ENCODE measurements at regions not wholly inside any gene's neighbourhood (a gene's known extent, or its start where the extent isn't known, plus 50 kb on each side); places are given as distances from the start of the nearest gene placed in this dataset.

DNA sequence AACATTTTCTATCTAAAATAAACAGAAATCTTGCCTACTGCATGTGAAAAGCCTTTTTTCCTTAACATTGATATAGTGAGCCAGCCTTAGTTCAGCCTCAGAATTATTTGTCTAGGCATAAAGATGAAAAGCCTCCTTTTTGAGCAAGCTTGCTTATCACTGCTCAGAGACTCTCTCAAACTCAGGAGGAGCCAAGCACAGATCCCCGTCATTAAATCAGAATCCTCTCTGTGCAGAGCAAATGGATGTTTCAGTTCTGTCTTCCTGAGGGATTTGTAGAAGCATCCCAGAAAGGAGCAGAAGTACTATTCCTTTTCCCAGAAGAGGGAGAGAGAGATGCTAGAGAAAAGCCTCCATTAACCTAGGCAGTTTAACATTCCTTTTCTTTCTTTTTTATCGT lies 186.9 kb upstream of the LNX1 start:
- intact Hi-C loops (cut with DNase I), result no loop called here
- H3K4me3 ChIP-seq, result no peak overlapping the region

DNA sequence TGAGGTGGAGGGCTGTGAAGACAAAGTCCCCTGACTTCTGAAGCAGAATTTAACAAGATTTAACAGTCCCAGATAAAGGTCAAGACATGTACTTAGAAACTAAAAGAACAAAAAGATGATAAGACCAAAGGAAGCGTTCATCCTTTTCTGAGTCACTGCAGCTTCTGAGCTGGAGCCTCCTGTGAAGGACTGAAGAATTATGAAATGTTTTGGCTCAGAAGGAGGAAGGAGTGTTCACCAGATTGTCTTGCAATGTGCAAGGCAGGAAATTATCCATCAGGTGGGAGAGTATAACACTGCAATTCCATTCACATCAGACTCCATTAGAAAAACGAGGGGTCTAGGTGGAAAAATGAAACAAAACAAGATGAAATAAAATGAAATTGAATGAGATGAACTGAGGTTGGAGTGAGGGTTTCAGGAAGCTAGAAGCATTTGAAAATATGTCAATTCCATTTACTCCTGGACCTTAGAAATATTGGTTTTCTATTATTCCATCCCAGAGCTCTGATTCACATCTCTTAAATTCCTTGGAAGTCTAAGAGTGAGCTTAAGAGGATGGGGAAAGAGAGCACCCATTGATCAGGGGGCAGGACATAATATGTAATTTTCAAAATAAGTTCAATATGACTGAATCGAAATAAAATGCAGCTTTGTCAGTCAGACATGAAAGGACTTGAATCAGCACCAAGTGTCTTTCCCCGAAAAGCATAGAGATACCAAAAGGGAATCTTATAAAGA lies 186.1 kb upstream of the LNX1 start:
- Histone ChIP-seq H3K27ac (no peak overlapping the region), H3K4me1 (no peaks in the 10 kb centered on the region), H3K9me3 (no peaks in the 10 kb centered on the region), H3K36me3 (no peaks in the 10 kb centered on the region), H3K27me3 (no peaks in the 10 kb centered on the region), H3K4me3 (no peak overlapping the region)
- TF ChIP-seq, protein P1, sequence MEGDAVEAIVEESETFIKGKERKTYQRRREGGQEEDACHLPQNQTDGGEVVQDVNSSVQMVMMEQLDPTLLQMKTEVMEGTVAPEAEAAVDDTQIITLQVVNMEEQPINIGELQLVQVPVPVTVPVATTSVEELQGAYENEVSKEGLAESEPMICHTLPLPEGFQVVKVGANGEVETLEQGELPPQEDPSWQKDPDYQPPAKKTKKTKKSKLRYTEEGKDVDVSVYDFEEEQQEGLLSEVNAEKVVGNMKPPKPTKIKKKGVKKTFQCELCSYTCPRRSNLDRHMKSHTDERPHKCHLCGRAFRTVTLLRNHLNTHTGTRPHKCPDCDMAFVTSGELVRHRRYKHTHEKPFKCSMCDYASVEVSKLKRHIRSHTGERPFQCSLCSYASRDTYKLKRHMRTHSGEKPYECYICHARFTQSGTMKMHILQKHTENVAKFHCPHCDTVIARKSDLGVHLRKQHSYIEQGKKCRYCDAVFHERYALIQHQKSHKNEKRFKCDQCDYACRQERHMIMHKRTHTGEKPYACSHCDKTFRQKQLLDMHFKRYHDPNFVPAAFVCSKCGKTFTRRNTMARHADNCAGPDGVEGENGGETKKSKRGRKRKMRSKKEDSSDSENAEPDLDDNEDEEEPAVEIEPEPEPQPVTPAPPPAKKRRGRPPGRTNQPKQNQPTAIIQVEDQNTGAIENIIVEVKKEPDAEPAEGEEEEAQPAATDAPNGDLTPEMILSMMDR (IDR thresholded peaks at IDR 0.05), result no peak
- TF ChIP-seq POLR2A (IDR thresholded peaks at IDR 0.05) (no peak), POLR2AphosphoS5 (IDR thresholded peaks at IDR 0.05; ENCODE audit: insufficient read depth in 1 of 2, low read depth in 1 of 2) (no peak)
- DNase-seq (ENCODE audit: extremely low spot score in 2 of 2), result no peak
- intact Hi-C loops (cut with DNase I), result no loop called here

More for the DNA sequence above, 186.9 kb upstream of the LNX1 start:
- no peaks in the 10 kb centered on the region for H3K4me1 ChIP-seq
- DNase-seq (ENCODE audit: extremely low spot score in 2 of 2), result no peak
- TF ChIP-seq POLR2A (IDR thresholded peaks at IDR 0.05), result no peak
- TF ChIP-seq POLR2AphosphoS5 (IDR thresholded peaks at IDR 0.05; ENCODE audit: insufficient read depth in 1 of 2, low read depth in 1 of 2), result no peak
- TF ChIP-seq, protein P1 (IDR thresholded peaks at IDR 0.05), result no peak
- H3K27ac ChIP-seq, result no peak overlapping the region
- no peaks in the 10 kb centered on the region for H3K36me3 ChIP-seq
- no peaks in the 10 kb centered on the region for H3K9me3 ChIP-seq
- H3K27me3 ChIP-seq, result no peaks in the 10 kb centered on the region

DNA sequence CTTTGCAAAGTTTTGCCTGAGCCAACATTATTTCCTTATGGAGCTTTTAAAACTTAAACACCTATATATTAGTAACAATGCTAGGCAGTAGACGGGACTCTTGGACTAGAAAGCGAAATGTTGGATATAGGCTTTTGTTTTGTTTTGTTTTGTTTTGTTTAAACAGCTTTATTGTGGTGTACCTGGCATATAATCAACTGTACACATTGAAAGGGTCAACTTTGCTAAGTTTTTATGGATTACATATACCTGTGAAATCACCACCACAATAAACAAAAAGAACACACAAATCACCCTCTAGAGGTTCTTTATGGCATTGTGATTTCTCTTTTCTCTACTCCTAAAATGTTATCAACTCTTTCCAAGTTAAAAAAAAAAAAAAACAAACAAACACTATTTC lies 184.9 kb upstream of the LNX1 start:
- Histone ChIP-seq H3K4me3 (no peak overlapping the region), H3K4me1 (no peaks in the 10 kb centered on the region), H3K27me3 (no peaks in the 10 kb centered on the region), H3K36me3 (no peaks in the 10 kb centered on the region), H3K27ac (no peak overlapping the region), H3K9me3 (no peaks in the 10 kb centered on the region)
- TF ChIP-seq POLR2AphosphoS5 (IDR thresholded peaks at IDR 0.05; ENCODE audit: insufficient read depth in 1 of 2, low read depth in 1 of 2) (no peak), POLR2A (IDR thresholded peaks at IDR 0.05) (no peak)
- TF ChIP-seq, protein P1 (IDR thresholded peaks at IDR 0.05), result no peak
- intact Hi-C loops (cut with DNase I), result no loop called here
- DNase-seq (ENCODE audit: extremely low spot score in 2 of 2), result no peak

DNA sequence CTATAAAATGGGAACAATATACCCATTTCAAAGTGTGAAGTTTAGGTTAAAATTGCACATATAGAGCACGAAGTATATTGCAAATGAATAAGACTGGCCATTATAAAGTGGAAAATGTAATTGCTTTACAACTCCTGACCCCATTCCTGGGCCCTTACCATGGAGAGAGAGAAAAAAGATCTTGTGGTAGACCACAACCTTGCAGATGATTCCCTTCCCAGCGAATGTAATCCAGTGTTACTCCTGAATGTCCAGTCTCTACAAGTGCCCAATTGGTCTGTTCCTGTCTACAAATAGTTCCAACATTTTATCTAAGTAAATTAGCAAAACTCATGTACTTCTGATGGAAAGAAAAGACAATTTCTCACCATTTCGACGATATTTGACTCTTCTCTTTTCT lies 184.1 kb upstream of the LNX1 start:
- Histone ChIP-seq H3K27ac (no peak overlapping the region), H3K4me1 (no peaks in the 10 kb centered on the region), H3K27me3 (no peaks in the 10 kb centered on the region), H3K9me3 (no peaks in the 10 kb centered on the region), H3K36me3 (no peaks in the 10 kb centered on the region), H3K4me3 (no peak overlapping the region)
- DNase-seq (ENCODE audit: extremely low spot score in 2 of 2), result no peak
- intact Hi-C loops (cut with DNase I), result no loop called here
- TF ChIP-seq POLR2A (IDR thresholded peaks at IDR 0.05), result no peak
- TF ChIP-seq, protein P1 (IDR thresholded peaks at IDR 0.05), result no peak
- TF ChIP-seq POLR2AphosphoS5 (IDR thresholded peaks at IDR 0.05; ENCODE audit: insufficient read depth in 1 of 2, low read depth in 1 of 2), result no peak

DNA sequence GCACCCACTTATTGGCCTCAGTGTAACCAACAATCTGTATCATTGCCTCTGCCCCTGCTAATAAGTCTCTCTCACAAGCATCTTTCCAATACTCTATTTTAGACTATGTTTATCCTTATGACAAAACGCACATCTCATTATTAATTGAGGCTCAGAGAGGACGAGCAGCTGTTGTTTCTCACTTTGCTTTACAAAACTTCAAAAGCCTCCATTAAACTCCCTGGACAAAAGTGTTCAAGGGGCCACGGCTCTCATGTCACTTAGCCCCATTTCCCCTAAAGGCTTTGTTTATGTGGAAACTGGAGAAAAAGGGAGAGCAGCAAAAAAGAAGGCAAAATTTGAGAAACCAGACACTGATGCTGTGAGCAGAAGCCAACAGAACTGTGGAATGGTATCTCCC lies 180.0 kb upstream of the LNX1 start:
- H3K27me3 ChIP-seq, result no peaks in the 10 kb centered on the region
- H3K27ac ChIP-seq, result no peak overlapping the region
- no peak for DNase-seq (ENCODE audit: extremely low spot score in 2 of 2)
- no peak for TF ChIP-seq POLR2AphosphoS5 (IDR thresholded peaks at IDR 0.05; ENCODE audit: insufficient read depth in 1 of 2, low read depth in 1 of 2)
- no peak for TF ChIP-seq POLR2A (IDR thresholded peaks at IDR 0.05)
- no peaks in the 10 kb centered on the region for H3K4me1 ChIP-seq
- H3K36me3 ChIP-seq, result no peaks in the 10 kb centered on the region
- no peaks in the 10 kb centered on the region for H3K9me3 ChIP-seq
- no peak overlapping the region for H3K4me3 ChIP-seq
- intact Hi-C loops (cut with DNase I), result loop anchor here (5.0 kb wide), 1 partner anchor 1986 kb away; no protein-coding TSS in a partner anchor
